Iris pigment epithelial cell (primary cell): ENCODE measurements at regions not wholly inside any gene's neighbourhood (a gene's known extent, or its start where the extent isn't known, plus 50 kb on each side); places are given as distances from the start of the nearest gene placed in this dataset.

Experiments used
- DNase-seq: peaks from one replicate; pipeline ENCODE4 v3.0.0-alpha.2; 2011; ENCODE audit warnings: low read depth

- peak; percentile 26 for DNase-seq
These were observed 266.6 kb downstream of the TFCP2L1 start for GRCh38 chr2:121018136-121019061.

DNA sequence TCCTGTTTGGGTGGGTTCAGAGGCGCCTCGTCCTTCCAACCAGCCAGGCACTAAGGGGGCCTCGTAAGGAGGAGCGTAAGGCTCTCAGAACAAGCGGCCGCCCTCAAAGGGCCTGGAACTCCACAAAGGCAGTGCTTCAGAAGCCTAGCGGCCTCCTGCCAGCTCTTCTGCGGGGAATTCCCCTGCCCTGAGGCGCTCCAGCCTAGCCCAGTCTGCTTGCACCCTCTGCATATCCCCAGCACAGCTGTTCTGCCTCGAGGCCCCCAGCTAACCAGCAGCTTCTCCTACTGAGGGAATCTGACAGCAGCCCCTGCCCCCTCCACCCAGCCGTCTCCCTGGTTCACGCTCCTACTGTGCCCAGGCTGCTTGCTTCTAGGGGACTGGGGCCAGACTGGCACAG lies 265.9 kb downstream of the TFCP2L1 start:
- peak; percentile 18 for DNase-seq

DNA sequence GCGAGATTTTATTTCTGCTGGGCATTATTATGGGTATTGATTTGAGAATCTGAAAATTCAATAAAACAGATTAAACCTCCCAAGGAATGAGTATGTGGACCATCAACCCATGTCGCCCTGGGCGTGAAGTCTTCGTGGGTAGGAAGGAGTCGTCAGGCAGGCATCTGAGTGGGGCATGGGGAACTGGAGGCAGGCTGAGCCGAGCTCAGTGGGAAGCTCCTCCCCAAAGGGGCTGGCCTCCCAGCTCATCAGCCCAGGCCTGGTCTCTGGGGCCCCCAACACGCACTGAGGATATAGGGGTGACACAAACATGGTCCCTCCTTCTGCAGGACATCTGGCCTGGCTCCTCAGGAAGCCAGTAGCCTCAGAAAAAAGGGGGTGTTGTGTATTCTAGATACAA lies 265.2 kb downstream of the TFCP2L1 start:
- no peak for DNase-seq

DNA sequence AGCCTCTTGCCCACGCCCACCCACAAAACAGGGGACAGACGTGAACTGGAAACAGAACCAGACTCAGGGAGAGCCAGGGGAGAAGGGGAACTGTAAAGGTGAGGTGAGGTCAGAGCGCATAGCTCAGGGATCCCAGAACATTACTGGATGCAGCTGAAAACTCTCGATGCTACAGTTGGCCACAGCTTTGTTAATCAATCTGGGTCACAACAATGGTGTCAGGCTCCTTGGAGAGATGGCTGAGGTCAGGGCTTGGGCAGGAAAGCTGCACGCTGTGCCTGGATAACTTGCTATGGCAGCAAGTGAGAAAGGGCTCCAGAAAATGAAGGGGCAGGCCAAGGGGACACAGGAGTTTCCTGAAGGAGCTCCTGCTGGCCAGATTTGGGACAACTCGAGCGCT lies 263.3 kb downstream of the TFCP2L1 start:
- no peak for DNase-seq

DNA sequence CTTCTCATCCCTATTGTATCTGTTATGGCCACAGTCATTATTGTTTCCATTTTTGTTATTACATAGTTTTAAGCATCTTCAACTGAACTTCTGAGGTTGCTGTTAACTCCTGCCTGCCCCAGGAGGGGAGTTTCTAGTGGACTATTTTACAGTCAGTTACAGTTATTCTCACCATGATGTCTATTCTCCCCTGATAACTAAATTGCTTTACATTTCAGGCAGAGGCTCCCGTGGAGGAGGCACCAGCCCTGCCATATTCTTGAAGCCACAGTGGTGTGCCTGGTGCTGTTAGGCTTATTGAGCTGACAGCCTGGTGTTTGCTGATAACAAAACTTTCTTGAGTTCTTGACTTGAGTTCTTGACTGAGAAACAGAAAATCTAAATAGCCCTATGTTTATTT lies 256.4 kb downstream of the TFCP2L1 start:
- DNase-seq: no peak

DNA sequence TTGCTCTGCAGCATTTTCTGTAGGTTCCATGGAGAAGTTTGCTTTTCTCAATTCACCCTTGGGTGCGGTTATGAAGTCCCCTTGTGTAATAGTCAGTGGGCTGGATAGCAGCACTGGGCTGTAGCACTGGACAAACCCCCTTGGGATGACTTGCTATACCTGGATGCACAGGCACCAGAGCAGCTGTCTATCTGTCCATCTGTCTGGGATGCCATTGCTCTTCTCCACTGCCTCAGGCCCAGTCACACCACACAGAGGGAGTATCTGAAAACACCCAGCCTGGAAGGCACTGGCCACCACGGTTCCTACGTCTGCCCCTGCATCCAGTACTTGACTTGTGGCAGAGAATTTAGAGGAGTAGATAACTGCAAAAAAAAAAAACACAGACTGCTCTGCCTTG lies 254.5 kb downstream of the TFCP2L1 start:
- DNase-seq: no peak

- DNase-seq: no peak
These were observed 253.2 kb downstream of the TFCP2L1 start for GRCh38 chr2:121031568-121032340.

DNA sequence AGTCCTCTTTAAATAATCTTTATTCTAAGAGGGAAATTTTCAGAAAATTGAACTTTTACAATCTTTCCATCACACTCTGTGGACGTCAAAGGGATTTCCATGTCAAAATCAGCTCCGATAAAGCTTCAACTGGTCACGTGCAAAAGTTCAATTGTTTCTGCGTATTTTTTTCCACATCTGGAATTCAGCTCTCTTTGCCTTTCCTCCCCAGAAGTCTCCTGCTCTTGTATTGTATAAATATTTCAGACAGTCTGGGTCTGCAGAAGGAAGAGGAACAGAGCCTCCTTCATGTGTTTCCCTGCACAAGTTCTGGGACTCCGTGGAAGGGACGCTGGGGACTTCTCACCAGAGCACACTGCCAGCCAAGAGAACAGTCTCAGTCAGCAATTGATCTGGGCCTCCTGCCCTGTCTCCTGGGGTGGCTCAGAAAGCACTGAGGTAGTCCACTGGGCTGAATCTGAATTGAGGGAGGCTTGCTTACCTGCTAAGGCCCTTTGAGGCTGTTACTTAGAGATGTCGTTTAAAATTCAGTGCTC lies 251.5 kb downstream of the TFCP2L1 start:
- DNase-seq: no peak

DNA sequence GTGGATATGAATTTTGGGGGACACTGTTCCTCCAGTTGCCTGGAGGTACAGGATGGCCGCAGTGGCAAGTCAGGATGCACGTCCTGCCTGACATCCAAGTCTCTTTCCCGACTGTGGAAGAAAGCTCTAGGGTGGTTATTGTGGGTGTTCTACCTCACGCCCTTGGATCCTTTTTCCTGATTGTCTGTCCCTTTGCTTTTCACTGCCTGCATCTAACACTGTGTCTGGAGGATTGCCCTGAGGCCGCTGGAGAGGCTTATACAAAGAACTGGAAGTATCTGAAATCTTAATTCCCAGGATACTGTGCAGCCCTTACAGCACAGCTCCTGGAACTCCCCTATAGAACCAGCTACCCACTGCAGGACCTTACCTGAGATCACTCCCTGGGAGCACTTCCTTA lies 250.5 kb downstream of the TFCP2L1 start:
- DNase-seq: no peak

DNA sequence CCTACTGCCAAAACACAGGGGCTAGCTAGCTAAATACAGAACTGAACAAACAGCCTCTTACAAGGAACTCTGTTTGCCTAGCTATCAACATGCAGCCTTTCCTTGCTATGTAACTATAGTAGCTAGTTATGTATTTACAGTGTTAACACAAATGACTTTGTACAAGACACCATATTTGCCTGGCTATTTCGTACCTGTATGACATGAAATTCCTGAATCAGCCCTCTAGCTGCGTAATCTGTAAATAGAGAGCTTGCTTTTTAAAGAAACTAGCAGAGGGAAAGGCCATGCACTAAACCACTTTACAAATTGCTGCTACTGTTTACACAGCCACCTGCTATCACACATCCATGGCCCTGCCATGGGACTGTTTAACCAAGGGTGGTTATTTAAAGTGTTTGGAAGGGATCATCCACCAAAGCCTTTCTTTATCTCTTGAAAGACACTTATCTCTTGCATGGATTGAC lies 248.7 kb downstream of the TFCP2L1 start:
- DNase-seq: no peak

GRCh38 chr2:121037480-121037879 lies 247.5 kb downstream of the TFCP2L1 start:
- DNase-seq: no peak

- no peak for DNase-seq
These were observed 247.0 kb downstream of the TFCP2L1 start for GRCh38 chr2:121038031-121038430.

GRCh38 chr2:121038431-121038830 lies 246.6 kb downstream of the TFCP2L1 start:
- DNase-seq: no peak

DNA sequence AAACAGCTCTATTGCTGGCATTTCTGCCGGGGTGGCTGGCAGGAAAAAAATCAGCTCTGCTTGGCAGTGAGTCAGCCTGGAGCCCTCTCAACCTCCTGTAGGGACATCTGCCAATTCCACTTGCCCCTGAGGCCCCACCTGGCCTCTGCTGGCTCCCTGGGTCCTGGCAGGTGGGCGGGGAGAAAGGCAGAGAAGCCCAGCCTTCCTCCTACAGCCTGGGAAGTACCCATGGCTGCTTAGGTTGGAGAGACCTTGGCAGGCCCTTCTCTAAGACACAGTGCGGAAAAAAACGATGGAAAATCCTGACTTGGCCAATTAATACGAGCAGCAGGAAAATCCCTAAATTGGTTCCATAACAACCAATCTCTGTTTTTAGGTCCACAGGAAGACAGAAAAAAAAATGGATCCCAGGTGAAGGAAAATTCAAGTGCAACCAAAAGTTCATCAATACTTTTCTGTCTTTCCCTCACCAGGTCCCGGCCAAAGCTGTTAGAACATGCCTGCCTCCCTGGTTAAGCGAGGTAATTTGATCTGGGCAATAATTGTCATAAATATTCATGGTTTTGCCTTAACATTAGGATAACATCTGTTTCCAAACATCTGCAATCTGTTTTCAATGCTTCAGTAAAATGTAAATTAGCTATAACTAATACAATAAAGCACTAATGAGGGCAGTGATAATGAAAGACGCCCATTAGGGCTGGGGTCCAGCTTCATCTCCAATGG lies 245.9 kb downstream of the TFCP2L1 start:
- no peak for DNase-seq

DNA sequence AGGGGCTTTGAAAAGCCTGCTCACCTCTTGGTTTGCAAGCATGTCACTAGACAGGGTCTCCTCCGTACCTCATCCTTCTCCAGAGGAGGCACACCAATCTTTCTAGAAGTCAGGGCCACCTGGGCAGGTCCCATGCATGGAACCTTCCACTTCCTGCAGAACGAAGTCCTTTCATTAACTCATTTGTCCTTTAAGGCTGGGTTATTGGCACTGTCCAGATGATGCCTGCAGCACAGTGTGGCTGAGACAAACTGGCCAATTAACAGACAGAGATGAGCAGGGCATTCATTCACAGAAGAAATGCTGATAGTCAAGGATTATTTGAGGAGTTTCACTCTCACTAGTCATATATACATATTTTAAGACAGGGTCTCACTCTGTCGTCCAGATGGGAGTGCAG lies 245.3 kb downstream of the TFCP2L1 start:
- DNase-seq: no peak

GRCh38 chr2:121041516-121041915 lies 243.5 kb downstream of the TFCP2L1 start:
- no peak for DNase-seq

GRCh38 chr2:121043061-121043826 lies 241.8 kb downstream of the TFCP2L1 start:
- DNase-seq: no peak

- no peak for DNase-seq
These were observed 241.2 kb downstream of the TFCP2L1 start for GRCh38 chr2:121043827-121044222.

GRCh38 chr2:121044412-121044811 lies 240.6 kb downstream of the TFCP2L1 start:
- DNase-seq: no peak

- DNase-seq: no peak
These were observed 239.8 kb downstream of the TFCP2L1 start for GRCh38 chr2:121045245-121045644.

DNA sequence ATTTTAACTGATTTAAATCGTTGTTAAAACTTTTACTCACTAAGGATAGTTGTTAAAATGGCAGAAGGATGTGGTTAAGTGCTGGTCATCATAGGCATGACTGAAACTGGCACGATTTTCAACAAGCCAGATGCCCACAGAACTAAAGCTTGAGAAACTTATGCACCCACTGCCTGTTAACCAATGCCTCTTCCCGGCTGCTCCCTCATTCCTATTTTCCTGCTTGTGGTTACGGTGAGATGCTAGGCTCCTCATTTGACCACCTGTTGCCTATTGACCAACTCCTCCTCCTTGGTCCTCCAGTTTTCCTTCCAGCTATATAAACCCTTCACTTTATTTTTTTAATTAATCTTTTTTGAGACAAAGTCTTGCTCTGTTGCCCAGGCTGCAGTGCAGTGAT lies 238.7 kb downstream of the TFCP2L1 start:
- DNase-seq: no peak
